ENCODE measurements at regions not wholly inside any gene's neighbourhood (a gene's known extent, or its start where the extent isn't known, plus 50 kb on each side); places are given as distances from the start of the nearest gene placed in this dataset.

DNA sequence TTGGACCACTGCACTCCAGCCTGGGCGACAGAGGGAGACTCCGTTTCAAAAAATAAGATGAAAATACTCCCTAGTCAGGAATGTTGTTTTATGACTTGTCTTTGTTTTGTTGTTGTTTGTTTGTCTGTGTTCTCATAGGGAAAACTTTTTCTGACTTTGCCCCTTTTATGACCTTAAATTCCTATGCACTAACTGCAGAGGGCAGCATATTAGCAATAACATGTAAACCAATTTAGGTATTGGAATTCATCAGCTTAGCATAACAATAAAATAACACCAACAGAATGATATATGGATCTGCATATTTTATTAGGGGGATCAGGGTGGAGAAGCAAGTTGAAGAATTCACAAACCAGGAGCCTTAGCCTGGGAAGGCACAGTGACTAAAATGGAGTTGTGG, 631.5 kb downstream of the SUCLG1 start:
- no peak overlapping the region for H3K9ac ChIP-seq (ENCODE audit: low read length)
- BruUV-seq (replicated peaks) = no TSS peak
- ChIA-PET CTCF (no interaction called here), POLR2A (ENCODE audit: unreplicated experiment) (no interaction called here)
- H3K36me3 ChIP-seq (ENCODE audit: low read depth, low read length) = no peaks in the 10 kb centered on the region
- H4K20me1 ChIP-seq (ENCODE audit: low read length) = no peaks in the 10 kb centered on the region
- no peaks in the 10 kb centered on the region for H3F3A ChIP-seq (ENCODE audit: low read length, unreplicated experiment)
- intact Hi-C loops (cut with micrococcal nuclease) = no loop called here
- no peak overlapping the region for H3K27ac ChIP-seq (ENCODE audit: low read length)
- no peaks in the 10 kb centered on the region for H3K27me3 ChIP-seq (ENCODE audit: low read length)
- DNase-seq = peak; percentile 3
- no peaks in the 10 kb centered on the region for H3K9me2 ChIP-seq (replicated peaks; ENCODE audit: low read length)
- TF ChIP-seq, protein P1, sequence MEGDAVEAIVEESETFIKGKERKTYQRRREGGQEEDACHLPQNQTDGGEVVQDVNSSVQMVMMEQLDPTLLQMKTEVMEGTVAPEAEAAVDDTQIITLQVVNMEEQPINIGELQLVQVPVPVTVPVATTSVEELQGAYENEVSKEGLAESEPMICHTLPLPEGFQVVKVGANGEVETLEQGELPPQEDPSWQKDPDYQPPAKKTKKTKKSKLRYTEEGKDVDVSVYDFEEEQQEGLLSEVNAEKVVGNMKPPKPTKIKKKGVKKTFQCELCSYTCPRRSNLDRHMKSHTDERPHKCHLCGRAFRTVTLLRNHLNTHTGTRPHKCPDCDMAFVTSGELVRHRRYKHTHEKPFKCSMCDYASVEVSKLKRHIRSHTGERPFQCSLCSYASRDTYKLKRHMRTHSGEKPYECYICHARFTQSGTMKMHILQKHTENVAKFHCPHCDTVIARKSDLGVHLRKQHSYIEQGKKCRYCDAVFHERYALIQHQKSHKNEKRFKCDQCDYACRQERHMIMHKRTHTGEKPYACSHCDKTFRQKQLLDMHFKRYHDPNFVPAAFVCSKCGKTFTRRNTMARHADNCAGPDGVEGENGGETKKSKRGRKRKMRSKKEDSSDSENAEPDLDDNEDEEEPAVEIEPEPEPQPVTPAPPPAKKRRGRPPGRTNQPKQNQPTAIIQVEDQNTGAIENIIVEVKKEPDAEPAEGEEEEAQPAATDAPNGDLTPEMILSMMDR (conservative IDR thresholded peaks at IDR 0.05; ENCODE audit: low read depth, low read length) = peak; percentile 58
- TF ChIP-seq EZH2 (IDR thresholded peaks at IDR 0.05; ENCODE audit: low read length, unreplicated experiment) = no peak
- H3K4me1 ChIP-seq (ENCODE audit: insufficient read depth, low read length) = no peaks in the 10 kb centered on the region
- H3K9me3 ChIP-seq (ENCODE audit: low read length) = no peaks in the 10 kb centered on the region
- no peak for ATAC-seq
- H2AFZ ChIP-seq (ENCODE audit: low read length) = no peak overlapping the region
- H3K79me2 ChIP-seq (ENCODE audit: low read length) = no peaks in the 10 kb centered on the region
- H3K4me3 ChIP-seq (ENCODE audit: low read length) = no peak overlapping the region
- H3K4me2 ChIP-seq (ENCODE audit: low read length) = no peak overlapping the region

DNA sequence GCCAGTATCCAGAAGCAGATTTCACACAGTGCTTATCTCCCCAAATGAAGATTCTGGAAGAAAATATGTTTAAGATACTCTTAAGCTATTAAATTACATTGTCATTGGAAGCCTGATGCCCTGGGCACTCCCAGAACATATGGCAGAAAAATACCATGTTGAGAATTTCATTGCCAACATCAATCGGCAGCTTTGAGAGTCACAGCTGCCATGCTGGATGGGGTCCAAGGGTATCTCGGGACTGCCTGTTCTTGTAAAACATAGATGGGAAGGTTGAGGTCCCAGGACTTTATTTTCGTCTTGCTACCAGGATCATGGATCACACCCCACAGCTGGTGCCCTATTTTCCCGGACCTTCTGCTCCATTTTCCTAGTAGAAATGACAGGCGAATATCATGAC, 632.5 kb downstream of the SUCLG1 start:
- Histone ChIP-seq H3K27me3 (ENCODE audit: low read length) (no peaks in the 10 kb centered on the region), H3F3A (ENCODE audit: low read length, unreplicated experiment) (no peaks in the 10 kb centered on the region), H3K4me1 (ENCODE audit: insufficient read depth, low read length) (no peaks in the 10 kb centered on the region), H3K36me3 (ENCODE audit: low read depth, low read length) (no peaks in the 10 kb centered on the region), H4K20me1 (ENCODE audit: low read length) (no peaks in the 10 kb centered on the region), H2AFZ (ENCODE audit: low read length) (no peak overlapping the region), H3K9ac (ENCODE audit: low read length) (no peak overlapping the region), H3K27ac (ENCODE audit: low read length) (no peak overlapping the region), H3K9me3 (ENCODE audit: low read length) (no peaks in the 10 kb centered on the region), H3K4me3 (ENCODE audit: low read length) (no peak overlapping the region), H3K4me2 (ENCODE audit: low read length) (no peak overlapping the region), H3K79me2 (ENCODE audit: low read length) (no peaks in the 10 kb centered on the region), H3K9me2 (replicated peaks; ENCODE audit: low read length) (no peaks in the 10 kb centered on the region)
- POLR2A ChIA-PET (ENCODE audit: unreplicated experiment) = no interaction called here
- intact Hi-C loops (cut with micrococcal nuclease) = no loop called here
- CTCF ChIA-PET = no interaction called here
- no TSS peak for BruUV-seq (replicated peaks)
- DNase-seq (no peak), ATAC-seq (no peak)
- TF ChIP-seq, protein P1 (conservative IDR thresholded peaks at IDR 0.05; ENCODE audit: low read depth, low read length) = no peak
- TF ChIP-seq EZH2 (IDR thresholded peaks at IDR 0.05; ENCODE audit: low read length, unreplicated experiment) (no peak), EZH2phosphoT487 (IDR thresholded peaks at IDR 0.05; ENCODE audit: borderline replicate concordance, low read length) (no peak)

DNA sequence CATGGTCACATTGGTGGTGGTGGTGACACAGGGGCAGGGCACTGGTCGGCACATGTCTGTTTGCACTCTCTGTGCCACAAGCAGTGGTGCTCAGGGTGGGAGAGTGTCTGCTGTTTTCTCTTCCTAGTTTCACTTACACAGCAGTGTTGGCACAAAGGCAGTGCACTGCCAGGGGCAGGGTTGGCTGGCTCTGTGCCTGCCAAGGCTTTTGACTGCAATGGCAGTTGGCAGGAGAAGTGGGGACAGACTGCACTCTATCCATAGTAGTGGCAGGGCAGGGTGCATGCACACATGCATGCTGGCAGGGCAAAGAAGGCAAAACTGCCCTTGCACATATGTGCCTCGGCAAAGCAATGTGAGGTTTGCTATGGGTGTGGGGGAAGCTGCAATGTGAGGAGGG, 635.9 kb downstream of the SUCLG1 start:
- no peaks in the 10 kb centered on the region for H4K20me1 ChIP-seq (ENCODE audit: low read length)
- no peaks in the 10 kb centered on the region for H3K4me1 ChIP-seq (ENCODE audit: insufficient read depth, low read length)
- TF ChIP-seq EZH2phosphoT487 (IDR thresholded peaks at IDR 0.05; ENCODE audit: borderline replicate concordance, low read length) (no peak), EZH2 (IDR thresholded peaks at IDR 0.05; ENCODE audit: low read length, unreplicated experiment) (no peak)
- TF ChIP-seq, protein P1 (conservative IDR thresholded peaks at IDR 0.05; ENCODE audit: low read depth, low read length) = no peak
- H3K79me2 ChIP-seq (ENCODE audit: low read length) = no peaks in the 10 kb centered on the region
- no peaks in the 10 kb centered on the region for H3K36me3 ChIP-seq (ENCODE audit: low read depth, low read length)
- H3K27me3 ChIP-seq (ENCODE audit: low read length) = no peaks in the 10 kb centered on the region
- no peak for DNase-seq
- H3K9me3 ChIP-seq (ENCODE audit: low read length) = no peaks in the 10 kb centered on the region
- H3F3A ChIP-seq (ENCODE audit: low read length, unreplicated experiment) = no peaks in the 10 kb centered on the region
- H3K4me2 ChIP-seq (ENCODE audit: low read length) = no peak overlapping the region
- H3K27ac ChIP-seq (ENCODE audit: low read length) = no peak overlapping the region
- H3K9ac ChIP-seq (ENCODE audit: low read length) = no peak overlapping the region
- H3K9me2 ChIP-seq (replicated peaks; ENCODE audit: low read length) = no peaks in the 10 kb centered on the region
- no peak overlapping the region for H2AFZ ChIP-seq (ENCODE audit: low read length)
- intact Hi-C loops (cut with micrococcal nuclease) = no loop called here
- no peak for ATAC-seq
- ChIA-PET CTCF (no interaction called here), POLR2A (ENCODE audit: unreplicated experiment) (no interaction called here)
- BruUV-seq (replicated peaks) = no TSS peak
- H3K4me3 ChIP-seq (ENCODE audit: low read length) = no peak overlapping the region
